ENCODE measurements at regions not wholly inside any gene's neighbourhood (a gene's known extent, or its start where the extent isn't known, plus 50 kb on each side); places are given as distances from the start of the nearest gene placed in this dataset.

DNA sequence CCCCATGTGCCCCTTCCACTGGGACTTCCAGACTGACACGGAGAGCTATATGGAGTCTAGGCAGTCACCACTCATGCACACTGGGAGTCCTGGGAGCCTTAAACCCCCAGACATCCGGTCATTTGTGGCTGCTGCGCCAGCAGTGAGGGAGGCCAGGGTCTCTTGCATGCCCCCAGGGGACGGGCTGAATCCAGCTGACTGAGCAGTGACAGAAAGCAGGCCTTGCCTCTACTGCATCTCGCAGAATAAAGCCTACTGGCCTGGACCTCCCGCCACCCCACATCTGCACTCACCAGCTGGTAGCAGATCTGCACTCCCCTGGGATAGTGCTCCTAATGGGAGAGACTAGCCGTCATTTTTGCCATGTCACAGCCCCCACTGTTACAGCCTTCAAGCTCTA, 1234.2 kb downstream of the FAM133A start:
- TF ChIP-seq, protein P1, sequence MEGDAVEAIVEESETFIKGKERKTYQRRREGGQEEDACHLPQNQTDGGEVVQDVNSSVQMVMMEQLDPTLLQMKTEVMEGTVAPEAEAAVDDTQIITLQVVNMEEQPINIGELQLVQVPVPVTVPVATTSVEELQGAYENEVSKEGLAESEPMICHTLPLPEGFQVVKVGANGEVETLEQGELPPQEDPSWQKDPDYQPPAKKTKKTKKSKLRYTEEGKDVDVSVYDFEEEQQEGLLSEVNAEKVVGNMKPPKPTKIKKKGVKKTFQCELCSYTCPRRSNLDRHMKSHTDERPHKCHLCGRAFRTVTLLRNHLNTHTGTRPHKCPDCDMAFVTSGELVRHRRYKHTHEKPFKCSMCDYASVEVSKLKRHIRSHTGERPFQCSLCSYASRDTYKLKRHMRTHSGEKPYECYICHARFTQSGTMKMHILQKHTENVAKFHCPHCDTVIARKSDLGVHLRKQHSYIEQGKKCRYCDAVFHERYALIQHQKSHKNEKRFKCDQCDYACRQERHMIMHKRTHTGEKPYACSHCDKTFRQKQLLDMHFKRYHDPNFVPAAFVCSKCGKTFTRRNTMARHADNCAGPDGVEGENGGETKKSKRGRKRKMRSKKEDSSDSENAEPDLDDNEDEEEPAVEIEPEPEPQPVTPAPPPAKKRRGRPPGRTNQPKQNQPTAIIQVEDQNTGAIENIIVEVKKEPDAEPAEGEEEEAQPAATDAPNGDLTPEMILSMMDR (conservative IDR thresholded peaks at IDR 0.05 in 1 of 2, IDR thresholded peaks at IDR 0.05 in 1 of 2; ENCODE audit: extremely low read depth in 1 of 2, insufficient read depth in 1 of 2, low read depth in 1 of 2, low read length in 2 of 2): no peak
- TF ChIP-seq EZH2 (IDR thresholded peaks at IDR 0.05; ENCODE audit: borderline replicate concordance, low read length): no peak
